OCI-M2 (cell line): ENCODE measurements at regions not wholly inside any gene's neighbourhood (a gene's known extent, or its start where the extent isn't known, plus 50 kb on each side); places are given as distances from the start of the nearest gene placed in this dataset.
"Not testable (repeated sequence)": the region's sequence is repeated elsewhere in the genome, so short reads cannot be mapped to it uniquely, and the experiment has no call there.

ENCODE experiments used
- DNase-seq: peaks from one replicate; lab custom pipeline; 2025; ENCODE audit not compliant: unreplicated experiment; lab: John Stamatoyannopoulos, UW

- no peak for DNase-seq
Measured at GRCh38 chr14:88064841-88065240, 59.9 kb downstream of the GPR65 start.

- DNase-seq = no peak
Measured at GRCh38 chr14:88069677-88070076, 64.7 kb downstream of the GPR65 start.

GRCh38 chr14:88075269-88075981 is 70.5 kb downstream of the GPR65 start:
- DNase-seq = no peak

GRCh38 chr14:88078525-88078924 is 73.6 kb downstream of the GPR65 start:
- no peak for DNase-seq

- DNase-seq = no peak
Measured at GRCh38 chr14:88079624-88080023, 74.7 kb downstream of the GPR65 start.

- DNase-seq = no peak
Measured at GRCh38 chr14:88085736-88086135, 80.8 kb downstream of the GPR65 start.

- DNase-seq = no peak
Measured at GRCh38 chr14:88089445-88089844, 84.5 kb downstream of the GPR65 start.

GRCh38 chr14:88092529-88092928 is 87.6 kb downstream of the GPR65 start:
- DNase-seq = no peak

- no peak for DNase-seq
Measured at GRCh38 chr14:88095791-88096190, 90.9 kb downstream of the GPR65 start.

- no peak for DNase-seq
Measured at GRCh38 chr14:88098163-88098562, 93.2 kb downstream of the GPR65 start.

- DNase-seq = no peak
Measured at GRCh38 chr14:88104710-88105109, 99.8 kb downstream of the GPR65 start.

- DNase-seq = no peak
Measured at GRCh38 chr14:88106377-88106776, 101.4 kb downstream of the GPR65 start.

GRCh38 chr14:88127669-88128068 is 122.7 kb downstream of the GPR65 start:
- not testable (repeated sequence) for DNase-seq

- no peak for DNase-seq
Measured at GRCh38 chr14:88128816-88129215, 123.9 kb downstream of the GPR65 start.

- DNase-seq = no peak
Measured at GRCh38 chr14:88129306-88130056, 124.5 kb downstream of the GPR65 start.

GRCh38 chr14:88130057-88130432 is 125.1 kb downstream of the GPR65 start:
- DNase-seq = peak; percentile 16
